NCI-H187 (cell line): ENCODE measurements at regions not wholly inside any gene's neighbourhood (a gene's known extent, or its start where the extent isn't known, plus 50 kb on each side); places are given as distances from the start of the nearest gene placed in this dataset.
"Not testable (repeated sequence)": the region's sequence is repeated elsewhere in the genome, so short reads cannot be mapped to it uniquely, and the experiment has no call there.

Experiments used
- DNase-seq, 2 experiments: peaks; one replicate each; lab custom pipeline; 2025; lab: John Stamatoyannopoulos, UW

DNA sequence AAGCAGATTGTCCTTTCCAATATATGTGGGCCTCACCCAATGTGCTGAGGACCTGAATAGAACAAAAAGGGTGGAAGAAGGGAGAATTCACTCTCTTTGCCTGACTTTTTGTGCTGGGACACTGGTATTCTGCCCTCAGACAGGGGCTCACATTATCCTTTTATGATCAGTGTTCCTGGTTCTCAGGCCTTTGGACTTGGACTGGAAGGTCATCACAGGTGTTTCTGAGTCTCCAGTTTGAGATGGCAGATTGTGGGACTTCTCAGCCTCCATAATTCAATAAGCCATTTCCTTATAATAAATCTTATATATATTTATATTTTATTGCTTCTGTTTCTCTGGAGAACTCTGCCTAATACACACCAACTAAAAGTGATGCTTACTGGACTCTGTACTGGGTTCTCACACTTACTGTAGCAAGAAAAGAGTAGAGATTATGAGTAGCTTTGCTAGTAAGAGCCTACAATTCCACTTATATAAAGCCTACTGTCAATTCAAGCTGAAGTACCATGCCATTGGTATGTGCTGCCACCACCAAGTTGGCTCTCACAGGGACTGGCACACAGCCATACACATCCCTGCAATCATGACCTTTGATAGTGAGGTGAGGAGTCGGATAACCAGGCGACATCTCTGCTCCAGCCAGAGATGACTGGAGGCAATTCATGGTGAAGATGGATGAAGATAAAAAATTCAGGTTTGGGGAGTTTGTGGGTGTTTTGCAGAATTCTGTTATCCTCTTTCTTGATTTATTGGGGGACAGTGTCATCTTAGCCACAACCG lies 130.7 kb upstream of the NR3C1 start:
- no peak for DNase-seq

DNA sequence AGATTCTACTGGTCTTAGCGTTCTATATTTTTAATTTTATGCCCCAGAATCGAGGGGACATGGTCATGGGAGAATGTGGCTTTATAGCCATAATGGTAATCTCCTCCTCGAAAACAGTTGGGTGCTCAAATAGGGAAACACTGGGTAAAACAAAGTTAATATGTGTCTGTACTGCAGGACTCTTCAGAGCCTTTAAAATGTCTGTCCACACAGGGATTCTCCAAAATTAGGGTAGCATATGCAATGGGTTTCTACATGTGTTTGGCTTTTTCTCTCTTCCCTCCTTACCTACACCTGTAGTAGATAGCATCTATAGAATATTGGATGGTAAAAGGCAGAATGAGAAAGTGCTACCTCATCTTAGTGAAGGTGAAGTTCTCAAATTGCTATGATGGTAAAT lies 130.0 kb upstream of the NR3C1 start:
- DNase-seq: no peak

DNA sequence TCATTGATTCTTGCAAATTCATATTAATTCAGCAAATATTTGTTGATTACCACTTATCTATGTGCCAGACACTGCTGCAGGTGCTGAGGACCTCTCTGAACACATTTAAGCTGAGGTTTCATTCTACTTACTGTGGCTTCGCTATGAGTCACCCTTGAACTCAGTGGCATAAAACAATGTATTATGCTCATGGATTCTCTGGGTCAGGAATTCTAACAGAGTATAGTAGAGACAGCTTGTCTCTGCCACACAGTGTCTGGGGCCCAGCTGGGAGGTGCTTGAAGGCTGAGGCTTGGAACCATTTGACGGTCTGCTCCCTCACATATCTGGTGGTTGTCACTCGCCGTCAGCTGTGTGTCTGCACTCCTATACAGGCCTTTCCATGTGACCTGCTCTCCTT lies 124.3 kb upstream of the NR3C1 start:
- no peak for DNase-seq

DNA sequence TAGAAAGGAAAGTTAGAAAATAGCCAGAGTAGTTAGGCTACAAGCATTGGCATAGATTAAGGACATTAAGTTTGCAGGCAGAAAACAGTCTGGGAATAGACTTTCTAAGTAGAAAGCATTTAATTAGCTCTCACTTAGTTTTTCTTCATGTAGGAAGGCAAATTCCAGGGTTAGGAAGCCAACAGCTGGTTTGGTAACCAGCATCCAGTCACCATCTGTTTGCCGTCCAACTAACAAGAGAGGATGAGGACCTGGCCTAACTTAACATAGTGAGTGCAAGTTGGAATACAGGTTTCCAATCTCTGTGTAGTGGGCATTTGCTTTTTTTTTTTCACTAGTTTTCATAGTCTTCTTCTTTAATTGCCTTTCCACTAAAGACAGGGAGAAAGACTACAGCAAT lies 121.7 kb upstream of the NR3C1 start:
- DNase-seq: no peak

DNA sequence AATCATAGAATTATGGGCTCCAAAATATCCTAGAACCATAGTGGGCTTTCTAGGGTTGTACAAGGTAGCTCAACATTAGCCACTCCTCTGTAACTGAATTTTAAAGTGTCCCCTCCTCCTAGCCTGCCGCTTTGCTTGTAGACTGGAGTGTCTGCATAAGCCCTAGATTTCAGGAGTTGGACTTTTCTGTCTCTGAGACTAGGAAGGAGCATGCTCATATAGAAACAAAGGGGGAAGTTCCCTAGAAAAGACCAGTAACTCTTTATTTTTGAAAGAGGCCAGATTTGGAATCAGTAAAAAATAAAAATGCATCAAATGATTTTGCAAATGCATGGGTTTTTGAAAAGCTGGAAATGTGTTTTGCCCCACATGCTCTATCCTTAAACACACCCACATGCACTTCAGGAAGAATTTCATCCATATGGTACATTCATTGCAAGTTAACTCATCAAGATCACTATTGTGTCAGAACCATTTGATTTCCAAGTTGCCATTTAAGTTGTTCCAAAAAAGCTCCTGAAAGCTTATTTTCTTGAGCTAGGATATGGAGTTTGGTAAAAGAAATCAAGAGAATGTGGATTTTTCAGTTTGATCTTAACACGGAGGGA lies 121.0 kb upstream of the NR3C1 start:
- no peak for DNase-seq

DNA sequence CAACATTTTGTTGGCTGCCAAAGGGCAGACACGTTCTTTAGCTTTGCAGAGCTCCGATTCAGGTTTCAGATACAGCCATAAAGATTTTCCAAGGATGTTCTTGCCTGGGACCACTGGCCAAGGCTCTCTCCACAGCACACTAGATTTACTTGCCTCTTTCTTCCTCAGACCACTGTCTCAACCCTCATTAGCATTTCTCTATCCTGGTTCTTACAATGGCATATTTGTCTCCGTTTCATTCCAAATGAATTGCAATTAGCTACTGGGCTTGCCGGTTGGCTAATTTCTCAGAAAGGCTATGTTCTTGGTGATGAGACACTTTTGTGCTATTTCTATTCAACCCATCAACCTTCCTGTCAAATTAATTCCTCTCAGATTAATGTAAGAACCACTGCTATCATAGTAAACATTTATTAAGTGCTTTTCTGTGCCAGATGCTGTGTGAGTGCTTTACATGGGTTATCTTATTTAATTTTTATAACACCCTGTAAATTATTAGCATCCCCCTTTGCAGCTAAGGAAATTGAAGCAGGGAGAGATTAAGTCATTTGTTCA lies 118.4 kb upstream of the NR3C1 start:
- no peak for DNase-seq

DNA sequence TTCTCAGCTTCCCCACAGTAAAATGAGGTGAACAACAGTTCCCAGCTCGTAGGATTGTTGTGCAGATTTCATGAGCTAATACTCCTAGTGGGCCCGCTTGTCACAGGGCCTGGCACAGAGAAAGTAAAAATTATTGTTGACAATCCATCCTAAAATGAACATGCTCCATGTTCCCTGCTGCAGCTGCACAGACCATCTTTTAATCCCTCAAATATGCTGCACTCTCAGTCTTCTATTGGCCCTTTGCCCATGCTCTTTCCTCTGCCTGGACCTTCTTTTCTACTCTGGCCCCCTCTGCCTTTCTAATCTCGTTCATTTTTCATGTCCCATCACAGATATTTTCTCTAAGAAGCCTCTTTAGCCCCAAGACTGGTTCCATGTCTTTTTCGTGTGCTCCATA lies 117.7 kb upstream of the NR3C1 start:
- DNase-seq: no peak

DNA sequence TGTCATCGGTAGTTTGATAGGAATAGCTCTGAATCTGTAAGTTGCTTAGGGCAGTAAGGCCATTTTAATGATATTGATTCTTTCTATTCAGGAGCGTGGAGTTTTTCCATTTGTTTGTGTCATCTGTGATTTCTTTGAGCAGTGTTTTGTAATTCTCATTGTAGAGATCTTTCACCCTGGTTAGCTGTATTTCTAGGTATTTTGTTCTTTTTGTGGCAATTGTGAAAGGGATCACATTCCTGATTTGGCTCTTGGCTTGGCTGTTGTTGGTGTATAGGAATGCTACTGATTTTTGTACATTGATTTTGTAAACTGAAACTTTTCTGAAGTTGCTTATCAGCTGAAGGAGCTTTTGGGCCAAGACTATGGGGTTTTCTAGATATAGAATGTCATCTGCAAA lies 115.7 kb upstream of the NR3C1 start:
- DNase-seq: not testable (repeated sequence)

DNA sequence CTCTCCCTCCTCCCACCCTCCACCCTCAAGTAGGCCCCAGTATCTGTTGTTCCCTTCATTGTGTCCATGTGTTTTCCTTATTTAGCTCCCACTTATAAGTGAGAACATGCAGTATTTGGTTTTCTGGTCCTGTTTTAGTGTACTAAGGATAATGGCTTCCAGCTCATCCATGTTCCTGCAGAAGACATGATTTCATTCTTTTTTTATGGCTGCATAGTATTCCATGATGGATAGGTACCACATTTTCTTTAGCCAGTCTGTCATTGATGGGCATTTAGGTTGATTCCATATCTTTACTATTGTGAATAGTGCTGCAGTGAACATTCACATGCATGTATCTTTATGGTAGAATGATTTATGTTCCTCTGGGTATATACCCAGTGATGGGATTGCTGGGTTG lies 114.3 kb upstream of the NR3C1 start:
- DNase-seq: not testable (repeated sequence)

DNA sequence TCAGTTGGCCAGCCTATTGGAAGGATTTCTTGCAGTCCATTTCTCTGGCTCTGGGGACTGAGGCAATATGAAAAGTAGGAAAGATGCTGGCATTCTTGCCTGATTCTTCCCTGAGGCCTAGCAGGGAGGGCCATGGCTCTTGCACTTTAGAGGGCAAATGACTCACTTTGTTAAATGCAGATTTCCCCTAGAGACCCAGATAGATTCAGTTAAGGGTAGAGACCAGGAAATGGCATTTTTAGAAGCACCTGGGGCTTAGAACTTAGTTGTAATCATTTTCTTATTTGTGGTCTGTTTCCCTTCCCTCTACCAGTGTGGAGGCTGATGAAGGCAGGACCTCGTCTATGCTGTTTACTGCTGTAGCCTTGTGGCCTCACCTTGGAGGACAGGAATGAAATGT lies 112.8 kb upstream of the NR3C1 start:
- no peak for DNase-seq

DNA sequence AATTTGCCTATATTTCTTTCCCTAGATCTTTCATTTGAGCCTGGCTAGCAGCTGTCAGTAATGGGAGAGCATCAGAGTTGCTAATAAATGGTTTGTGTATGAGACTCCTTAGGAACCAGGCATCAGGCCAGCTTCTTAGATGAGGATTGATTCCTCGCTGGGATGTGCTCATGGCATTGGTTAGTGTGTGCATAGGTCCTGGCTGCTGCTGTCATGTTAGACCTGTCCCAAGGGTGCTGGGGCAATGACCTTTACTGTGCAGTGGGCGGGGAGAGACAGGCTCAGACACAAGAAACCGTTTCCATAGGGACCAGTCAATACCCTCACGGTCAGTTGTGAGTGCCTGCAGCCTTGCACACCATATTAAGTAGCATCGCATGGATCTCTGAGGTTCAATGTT lies 112.3 kb upstream of the NR3C1 start:
- no peak for DNase-seq

DNA sequence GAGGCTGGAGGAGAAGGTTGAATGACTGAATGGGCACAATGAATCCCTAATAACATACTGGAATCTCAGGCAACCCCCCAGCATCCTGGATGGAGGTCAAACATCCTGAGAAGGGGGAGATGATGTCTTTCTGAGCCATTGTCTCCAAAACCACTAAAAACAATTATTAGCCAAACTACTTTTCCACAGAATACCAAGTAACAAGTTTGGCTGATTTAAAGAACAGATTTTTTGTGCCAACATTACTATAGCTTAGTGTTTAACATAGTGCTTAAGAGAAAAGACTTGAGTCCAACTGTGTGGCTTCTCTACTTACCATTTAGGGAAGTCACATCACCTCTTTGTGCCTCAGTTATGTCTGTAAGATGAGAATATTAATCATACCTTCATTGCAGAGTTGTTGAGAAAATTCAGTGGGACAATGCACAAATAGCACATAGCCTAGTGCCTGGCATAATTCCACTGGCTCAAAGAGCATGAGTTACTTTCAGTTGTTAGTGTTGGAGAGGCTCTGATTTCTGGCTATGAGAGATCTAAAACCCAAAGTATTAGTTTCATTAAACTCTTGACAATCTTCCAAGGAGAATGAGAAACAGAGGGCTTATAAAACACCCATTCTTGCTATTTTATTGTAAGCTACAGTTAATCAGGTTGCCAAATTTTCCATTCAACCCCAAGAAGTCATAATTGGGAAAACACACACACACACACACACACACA lies 111.3 kb upstream of the NR3C1 start:
- no peak for DNase-seq

DNA sequence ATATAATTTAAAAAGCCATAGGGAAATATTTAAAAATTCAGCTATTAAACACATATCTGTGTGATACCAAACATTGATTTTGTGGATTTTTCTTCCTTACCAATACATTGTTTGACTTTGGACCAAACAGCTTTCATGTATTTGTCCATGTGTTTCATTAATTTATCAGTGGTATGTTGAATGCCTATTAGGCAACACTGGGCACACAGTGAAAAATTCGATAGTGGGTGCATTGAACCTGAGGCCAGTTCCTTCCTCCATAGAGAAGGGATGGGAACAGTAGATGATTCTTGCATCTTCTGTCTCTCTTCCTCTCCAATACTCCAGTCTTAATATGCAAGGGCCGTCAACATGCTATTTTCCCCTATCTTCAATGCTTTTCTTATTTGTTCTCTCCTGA lies 110.2 kb upstream of the NR3C1 start:
- DNase-seq: no peak

DNA sequence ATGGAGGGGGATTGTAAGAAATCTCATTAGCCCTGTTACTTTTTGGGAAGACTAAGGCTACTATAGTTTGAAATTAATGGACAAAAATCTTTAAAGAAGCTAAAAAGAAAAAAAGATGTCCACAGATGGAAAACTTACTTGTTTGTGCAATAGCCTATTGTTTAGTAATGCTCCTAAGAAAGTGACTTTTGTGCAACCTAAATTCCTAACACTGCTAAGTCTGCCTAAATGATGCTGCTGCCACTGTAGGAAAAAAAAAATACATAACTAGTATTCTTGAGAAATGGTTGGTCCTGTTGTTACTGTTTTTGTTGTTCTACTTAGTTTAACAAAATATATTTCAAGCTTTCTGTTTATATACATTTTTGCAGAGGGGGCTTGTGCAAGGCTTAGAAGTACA lies 108.2 kb upstream of the NR3C1 start:
- no peak for DNase-seq

DNA sequence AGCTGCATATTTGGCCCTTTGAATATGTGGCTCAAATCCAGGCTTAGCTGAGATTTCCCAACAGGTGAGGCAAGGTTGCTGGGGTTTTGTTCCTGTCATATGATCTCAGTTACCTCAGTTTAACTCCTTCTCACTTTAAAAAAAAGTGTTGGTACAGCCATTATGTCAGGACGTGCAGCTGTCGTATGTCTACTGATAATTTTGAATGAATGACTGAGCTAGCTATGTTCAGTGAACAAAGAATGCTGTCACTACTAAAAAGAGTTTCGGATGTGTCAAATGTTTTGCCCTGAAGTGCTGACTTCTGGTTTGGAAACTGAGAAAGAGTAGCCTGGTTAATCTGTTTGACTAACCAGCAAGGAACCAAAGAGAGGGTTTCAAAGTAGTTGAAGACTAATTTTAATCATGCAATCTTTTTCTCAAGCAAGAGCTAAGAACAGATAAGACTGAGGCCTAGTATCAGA lies 106.3 kb upstream of the NR3C1 start:
- no peak for DNase-seq

DNA sequence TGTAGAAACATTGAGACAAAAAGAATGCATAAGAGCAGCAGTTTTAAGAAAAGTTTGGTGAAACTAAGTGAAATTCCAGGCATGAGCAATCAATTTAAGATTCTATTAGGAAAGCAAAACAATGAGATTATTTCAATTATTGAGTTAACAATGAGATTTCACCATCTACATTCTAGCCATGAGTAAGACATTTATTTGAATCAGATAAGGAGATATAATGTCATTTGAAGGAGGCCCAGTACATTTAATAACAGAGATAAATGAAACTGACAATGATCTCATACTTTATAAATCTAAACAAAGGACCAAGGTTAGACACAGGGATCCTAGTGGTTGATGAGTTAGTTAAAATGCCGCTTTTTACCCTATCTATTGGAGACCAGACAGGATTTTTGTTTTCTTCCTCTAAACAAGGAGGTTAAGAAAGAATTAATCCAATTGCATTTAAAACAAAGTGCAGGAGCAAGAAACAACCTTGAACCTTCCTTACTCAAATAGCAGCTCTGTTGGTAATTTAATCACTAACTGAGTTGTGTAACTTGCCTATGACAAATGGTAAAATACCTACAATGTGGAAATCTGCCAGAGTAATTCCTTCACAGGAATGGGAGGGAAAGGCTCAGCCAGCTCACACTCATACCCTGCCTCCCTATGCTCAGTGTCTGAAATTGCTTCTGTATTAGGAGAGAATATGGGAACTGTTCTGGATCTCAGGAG lies 103.5 kb upstream of the NR3C1 start:
- no peak for DNase-seq

DNA sequence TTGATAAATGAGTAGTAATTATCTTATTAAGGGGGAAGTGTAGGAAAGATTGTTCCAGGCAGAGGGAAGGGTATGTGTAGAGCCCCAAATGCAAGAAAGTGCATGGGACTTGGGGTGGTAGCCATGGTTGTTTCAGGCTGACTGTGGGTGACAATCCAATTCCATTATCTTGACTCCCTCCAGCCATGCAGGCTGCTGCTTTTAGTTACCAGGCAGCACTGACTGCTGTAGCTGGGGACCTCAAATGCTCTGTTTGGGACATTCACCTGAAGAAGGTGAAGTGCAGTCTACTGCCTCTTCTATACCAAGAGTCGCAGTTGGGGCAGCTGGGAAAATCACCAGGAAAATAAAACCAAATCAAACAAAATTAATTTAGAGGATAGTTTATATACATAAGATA lies 102.4 kb upstream of the NR3C1 start:
- no peak for DNase-seq

DNA sequence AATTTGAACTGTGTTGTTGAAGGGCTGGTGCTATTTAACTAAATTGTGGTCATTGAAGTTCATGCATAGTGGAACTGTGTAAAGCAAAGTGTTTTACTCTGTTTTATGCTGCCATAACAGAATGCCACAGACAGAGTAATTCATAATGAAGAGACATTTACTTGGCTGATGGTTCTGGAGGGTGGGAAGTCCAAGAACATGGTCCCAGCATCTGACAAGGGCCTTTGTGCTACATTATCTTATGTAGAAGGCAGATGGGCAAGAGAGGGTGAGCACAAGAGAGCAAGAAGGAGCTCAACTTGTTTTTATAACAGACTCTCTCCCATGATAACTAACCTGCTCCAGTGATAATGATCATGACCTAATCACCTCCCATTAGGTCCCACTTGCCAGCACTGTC lies 101.9 kb upstream of the NR3C1 start:
- DNase-seq: no peak

DNA sequence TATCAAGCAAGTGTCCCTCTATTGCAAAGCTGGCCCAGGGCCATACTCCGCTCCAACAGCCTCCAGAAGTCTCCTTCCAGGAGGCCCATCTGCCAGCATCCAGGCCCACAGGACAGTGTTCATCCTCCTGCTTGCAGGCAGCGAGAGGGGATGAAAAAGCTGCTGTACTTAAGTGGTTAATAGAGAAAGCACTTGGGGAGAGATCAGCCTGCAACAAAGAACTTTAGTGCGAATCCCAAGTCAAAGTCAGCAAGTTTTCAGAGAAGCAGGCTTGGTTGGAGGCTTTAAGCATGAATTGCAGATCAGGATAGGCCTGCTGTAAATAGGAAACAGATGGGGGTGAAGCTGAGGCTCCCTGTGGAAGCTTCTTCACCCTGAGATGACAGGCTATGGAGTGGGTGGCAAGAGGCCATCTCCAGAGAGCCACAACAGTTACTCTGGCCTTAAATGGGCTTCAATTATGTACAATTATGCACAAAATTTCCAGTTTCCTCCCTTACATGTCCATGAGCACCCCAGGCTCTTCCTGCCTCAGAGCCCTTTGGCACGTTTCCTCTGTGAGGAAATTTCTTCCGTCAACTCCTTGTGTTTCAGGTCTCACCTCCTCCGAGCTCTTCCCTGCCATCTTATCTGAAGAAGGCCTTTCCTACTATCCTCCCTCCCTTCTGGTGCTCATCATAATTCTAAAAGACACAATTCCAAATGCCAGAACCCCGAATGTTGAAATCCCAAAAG lies 98.0 kb upstream of the NR3C1 start:
- DNase-seq: no peak

DNA sequence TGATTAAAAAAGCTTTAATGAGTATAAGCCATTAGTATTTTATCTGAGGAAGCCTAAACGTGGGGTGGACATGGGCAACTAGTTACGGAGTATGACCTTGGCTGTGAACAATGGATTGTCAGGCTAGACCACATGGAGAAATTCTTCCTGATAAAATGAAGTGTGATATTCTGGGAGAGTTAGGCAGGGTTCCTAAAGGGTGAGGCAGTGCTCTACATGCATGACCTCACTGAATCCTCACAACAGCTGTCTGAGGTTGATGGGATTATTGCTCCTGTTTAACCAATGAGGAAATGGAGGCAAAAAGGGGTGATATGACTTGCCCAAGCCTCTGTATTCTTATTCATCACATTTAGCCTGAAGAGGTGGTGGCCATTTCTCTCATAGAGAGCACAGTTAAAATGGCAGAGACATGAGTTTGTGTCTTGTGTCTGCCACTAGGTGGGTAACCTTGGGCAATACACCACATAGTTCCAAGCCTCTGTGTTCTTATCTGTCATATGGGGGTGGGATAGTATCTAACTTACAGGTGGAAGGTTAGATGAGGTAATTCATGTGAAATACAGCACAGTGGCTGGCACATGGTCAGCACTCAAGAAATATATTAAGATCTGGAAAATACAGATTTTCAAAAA lies 96.1 kb upstream of the NR3C1 start:
- no peak for DNase-seq

DNA sequence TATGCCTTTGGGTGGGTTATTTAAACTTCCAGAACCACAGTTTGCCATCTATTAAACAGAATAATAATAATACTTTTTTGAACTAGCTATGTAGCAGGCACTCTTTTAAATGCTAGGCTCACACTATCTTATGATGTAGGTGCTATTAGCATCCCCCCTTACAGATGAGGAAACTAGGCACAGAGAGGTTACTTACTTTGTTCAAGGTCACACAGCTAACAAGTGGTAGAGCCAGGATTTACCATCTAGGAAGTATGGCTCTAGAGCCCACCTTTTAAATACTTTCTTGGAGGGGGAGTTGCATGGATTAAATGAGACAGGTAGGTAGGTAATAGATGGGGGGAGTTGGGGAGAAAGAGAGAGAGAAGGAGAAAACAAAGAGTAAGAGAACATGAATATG lies 95.3 kb upstream of the NR3C1 start:
- DNase-seq: no peak
